ENCODE measurements at regions not wholly inside any gene's neighbourhood (a gene's known extent, or its start where the extent isn't known, plus 50 kb on each side); places are given as distances from the start of the nearest gene placed in this dataset.
"Not testable (repeated sequence)": the region's sequence is repeated elsewhere in the genome, so short reads cannot be mapped to it uniquely, and the experiment has no call there.

DNA sequence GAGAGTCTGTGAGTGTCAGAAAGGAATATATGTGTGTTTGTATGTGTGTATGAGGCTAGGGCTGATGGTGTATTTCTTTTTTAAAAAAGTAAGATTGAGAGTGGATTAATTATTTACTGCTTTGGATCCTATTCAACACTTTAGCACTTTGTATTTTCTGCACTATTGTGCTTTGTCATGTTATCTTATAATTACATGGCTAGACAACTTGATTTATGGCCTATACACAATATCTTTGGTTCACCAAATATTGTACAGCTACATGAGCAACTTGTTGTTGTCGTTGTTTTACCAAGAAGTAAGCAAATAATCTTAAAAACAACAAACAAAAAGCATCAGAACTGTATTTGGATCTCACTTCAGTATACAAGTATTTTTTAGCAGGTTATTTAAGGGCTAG is 84.6 kb upstream of the TBX18 start:
- no peak for DNase-seq (ENCODE audit: low read depth, low spot score)
- ChIA-PET CTCF (no interaction called here), POLR2A (no interaction called here)
- TF ChIP-seq, protein P1, sequence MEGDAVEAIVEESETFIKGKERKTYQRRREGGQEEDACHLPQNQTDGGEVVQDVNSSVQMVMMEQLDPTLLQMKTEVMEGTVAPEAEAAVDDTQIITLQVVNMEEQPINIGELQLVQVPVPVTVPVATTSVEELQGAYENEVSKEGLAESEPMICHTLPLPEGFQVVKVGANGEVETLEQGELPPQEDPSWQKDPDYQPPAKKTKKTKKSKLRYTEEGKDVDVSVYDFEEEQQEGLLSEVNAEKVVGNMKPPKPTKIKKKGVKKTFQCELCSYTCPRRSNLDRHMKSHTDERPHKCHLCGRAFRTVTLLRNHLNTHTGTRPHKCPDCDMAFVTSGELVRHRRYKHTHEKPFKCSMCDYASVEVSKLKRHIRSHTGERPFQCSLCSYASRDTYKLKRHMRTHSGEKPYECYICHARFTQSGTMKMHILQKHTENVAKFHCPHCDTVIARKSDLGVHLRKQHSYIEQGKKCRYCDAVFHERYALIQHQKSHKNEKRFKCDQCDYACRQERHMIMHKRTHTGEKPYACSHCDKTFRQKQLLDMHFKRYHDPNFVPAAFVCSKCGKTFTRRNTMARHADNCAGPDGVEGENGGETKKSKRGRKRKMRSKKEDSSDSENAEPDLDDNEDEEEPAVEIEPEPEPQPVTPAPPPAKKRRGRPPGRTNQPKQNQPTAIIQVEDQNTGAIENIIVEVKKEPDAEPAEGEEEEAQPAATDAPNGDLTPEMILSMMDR (IDR thresholded peaks at IDR 0.05; ENCODE audit: insufficient read depth, low read length, missing control alignments) = no peak
- H3K4me3 ChIP-seq (ENCODE audit: low read depth, low read length) = no peak overlapping the region

DNA sequence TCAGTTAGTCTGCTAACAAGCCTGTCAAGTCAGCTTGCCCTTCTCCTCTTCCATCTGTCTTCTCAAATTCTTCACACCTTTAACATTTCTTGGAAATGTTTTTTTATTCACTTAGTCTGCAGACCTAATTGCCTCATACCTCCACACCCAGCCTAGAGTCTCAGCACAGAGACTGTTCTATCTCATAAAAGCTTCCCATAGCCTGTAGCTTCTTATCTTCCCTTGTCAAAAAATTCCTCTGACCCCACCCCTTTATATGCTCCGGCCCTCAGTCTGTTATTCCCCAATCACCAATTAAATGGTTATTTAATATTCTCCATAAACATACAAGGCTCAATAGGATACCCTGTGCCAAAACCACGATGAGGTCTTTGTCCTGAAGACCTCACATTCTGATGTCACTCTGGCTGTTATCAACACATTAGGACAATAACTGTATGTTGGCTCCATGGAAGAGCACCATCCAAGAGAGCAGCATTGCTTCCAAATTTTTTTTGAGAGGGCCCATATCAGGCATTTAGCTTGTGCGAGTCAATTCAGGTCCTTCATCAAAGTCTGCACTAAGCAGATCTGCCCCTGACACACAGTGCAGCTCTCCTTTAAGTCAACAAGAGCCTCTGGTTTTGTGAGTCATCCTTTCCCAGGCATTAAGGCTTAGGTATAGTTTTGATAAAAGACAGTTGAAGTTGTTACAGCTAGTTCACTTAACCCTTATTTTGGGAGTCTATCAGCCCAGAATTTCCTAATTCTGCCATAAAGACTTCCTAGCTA is 83.2 kb upstream of the TBX18 start:
- H3K4me3 ChIP-seq (ENCODE audit: low read depth, low read length) = no peak overlapping the region
- ChIA-PET POLR2A (no interaction called here), CTCF (no interaction called here)
- TF ChIP-seq, protein P1 (IDR thresholded peaks at IDR 0.05; ENCODE audit: insufficient read depth, low read length, missing control alignments) = no peak
- peak; percentile 3 for DNase-seq (ENCODE audit: low read depth, low spot score)

DNA sequence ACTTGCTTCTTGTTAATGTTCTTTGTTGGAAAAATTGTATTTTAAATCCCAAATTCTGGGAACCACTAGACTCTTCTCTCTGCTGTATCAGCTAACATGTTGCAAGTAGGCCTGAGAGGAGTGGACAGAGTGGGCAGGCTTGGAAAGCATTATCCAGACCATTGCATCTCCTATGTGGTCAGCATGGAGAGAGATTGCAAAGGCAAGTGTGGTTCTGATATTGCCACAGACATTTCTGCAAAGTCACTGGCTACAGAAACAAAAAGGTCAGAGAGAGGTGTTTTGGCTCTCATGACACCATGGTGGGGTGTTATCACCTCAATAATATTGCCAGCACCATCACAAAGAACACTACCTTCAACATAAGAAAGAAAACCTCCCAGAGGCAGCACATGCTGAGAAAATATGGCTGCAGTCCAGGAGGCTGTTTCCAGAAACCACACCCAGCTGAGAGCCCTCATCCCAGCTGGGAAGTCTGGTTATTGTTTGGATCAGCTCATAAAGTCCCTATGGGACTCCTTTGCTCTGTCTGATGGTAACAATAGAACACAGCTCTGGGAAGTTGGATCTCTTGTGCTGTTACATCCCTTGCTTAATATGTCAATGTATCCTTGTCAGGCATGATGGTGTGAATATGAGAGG is 78.2 kb upstream of the TBX18 start:
- ChIA-PET CTCF (interaction anchor here (1.0 kb wide), 1 partner anchor 68 kb away, joined by 3 read pairs; no protein-coding TSS in a partner anchor), POLR2A (no interaction called here)
- no peak overlapping the region for H3K4me3 ChIP-seq (ENCODE audit: low read depth, low read length)
- TF ChIP-seq, protein P1 (IDR thresholded peaks at IDR 0.05; ENCODE audit: insufficient read depth, low read length, missing control alignments) = no peak
- DNase-seq (ENCODE audit: low read depth, low spot score) = no peak

DNA sequence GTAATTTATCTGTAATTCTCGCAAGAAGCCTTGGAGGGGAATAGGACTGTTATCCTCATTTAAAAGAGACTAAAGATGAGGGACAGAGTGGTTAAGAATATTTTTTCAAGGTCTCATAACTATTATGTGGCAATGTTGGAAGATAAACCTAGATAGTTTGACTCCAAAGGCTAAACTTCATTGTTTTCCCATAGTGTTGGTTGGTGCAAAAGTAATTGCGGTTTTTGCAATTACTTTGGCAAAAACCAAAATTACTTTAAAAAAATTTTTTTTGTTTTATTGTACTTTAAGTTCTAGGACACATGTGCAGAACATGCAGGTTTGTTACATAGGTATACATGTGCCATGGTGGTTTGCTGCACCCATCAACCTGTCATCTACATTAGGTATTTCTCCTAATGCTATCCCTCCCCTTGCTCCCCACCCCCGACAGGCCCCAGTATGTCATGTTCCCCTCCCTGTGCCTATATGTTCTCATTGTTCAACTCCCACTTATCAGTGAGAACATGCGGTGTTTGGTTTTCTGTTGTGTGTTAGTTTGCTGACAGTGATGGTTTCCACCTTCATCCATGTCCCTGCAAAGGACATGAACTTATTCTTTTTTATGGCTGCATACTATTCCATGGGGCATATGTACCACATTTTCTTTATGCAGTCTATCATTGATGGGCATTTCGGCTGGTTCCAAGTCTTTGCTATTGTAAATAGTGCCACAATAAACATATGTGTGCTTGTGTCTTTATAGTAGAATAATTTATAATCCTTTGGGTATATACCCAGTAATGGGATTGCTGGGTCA is 72.9 kb upstream of the TBX18 start:
- POLR2A ChIA-PET; CTCF ChIA-PET; DNase-seq (ENCODE audit: low read depth, low spot score); H3K4me3 ChIP-seq (ENCODE audit: low read depth, low read length): not testable (repeated sequence)

DNA sequence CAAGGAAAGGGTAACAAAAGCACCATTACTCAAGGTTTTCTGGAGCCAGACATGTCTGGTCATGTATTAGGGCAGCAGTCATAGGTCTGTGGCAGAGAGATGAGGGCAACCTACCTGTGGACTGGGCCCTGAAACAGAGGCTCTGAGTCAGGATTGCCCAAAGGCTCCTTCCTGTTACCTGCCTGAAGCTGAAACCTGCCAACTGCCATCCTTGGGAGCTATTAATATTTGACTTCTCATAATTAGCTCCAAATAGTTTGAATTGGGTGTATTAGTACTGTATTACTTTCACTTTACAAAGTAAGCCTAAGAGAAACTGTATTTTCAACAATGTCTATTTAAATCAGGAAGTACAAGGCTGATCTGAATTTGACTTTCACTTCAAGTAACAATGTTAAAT is 72.0 kb upstream of the TBX18 start:
- CTCF ChIA-PET = no interaction called here
- DNase-seq (ENCODE audit: low read depth, low spot score) = no peak
- no peak overlapping the region for H3K4me3 ChIP-seq (ENCODE audit: low read depth, low read length)
- TF ChIP-seq, protein P1 (IDR thresholded peaks at IDR 0.05; ENCODE audit: insufficient read depth, low read length, missing control alignments) = no peak
- POLR2A ChIA-PET = no interaction called here

DNA sequence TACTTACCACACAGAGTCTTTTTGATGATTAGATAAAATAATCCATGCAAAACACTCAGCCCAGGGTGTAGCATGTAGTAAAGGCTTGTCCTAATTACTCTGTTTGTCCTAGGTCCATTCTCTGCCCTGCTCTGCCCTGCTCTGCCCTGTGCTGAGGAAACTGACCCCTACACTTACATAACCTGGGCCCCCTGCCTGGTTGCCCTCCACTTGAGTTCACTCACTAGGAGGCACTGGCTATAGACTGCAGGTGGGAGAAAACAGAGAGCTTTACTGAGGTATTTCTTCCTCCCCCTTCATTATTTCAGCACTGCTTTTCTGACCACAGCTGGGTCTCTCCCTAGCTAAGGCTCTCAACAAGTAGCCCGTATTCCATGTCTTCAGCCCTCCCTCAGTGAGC is 70.9 kb upstream of the TBX18 start:
- DNase-seq (ENCODE audit: low read depth, low spot score) = no peak
- POLR2A ChIA-PET = no interaction called here
- CTCF ChIA-PET = no interaction called here
- TF ChIP-seq, protein P1 (IDR thresholded peaks at IDR 0.05; ENCODE audit: insufficient read depth, low read length, missing control alignments) = no peak
- H3K4me3 ChIP-seq (ENCODE audit: low read depth, low read length) = no peak overlapping the region

DNA sequence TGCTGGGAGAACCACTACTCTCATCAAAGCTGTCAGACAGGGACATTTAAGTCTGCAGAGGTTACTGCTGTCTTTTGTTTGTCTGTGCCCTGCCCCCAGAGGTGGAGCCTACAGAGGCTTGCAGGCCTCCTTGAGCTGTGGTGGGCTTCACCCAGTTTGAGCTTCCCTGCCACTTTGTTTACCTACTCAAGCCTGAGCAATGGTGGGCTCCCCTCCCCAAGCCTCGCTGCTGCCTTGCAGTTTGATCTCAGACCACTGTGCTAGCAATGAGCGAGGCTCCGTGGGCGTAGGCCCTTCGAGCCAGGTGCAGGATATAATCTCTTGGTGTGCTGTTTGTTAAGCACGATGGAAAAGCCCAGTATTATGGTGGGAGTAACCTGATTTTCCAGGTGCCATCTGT is 67.5 kb upstream of the TBX18 start:
- H3K4me3 ChIP-seq (ENCODE audit: low read depth, low read length); CTCF ChIA-PET; DNase-seq (ENCODE audit: low read depth, low spot score); POLR2A ChIA-PET: not testable (repeated sequence)

Measured in AG04449 (cell line).